Left lung (tissue), 4 donors: ENCODE measurements at regions not wholly inside any gene's neighbourhood (a gene's known extent, or its start where the extent isn't known, plus 50 kb on each side); places are given as distances from the start of the nearest gene placed in this dataset.
A peak's percentile ranks its signal among the peaks of the same experiment; 100 is the strongest.

ENCODE experiments used
- ATAC-seq: fragments of 200-7000 bp; cut with Tn5 transposase; one replicate; pipeline ENCODE4 v1.9.1; 2020; ENCODE audit warnings: moderate library complexity
- DNase-seq, 4 donors: peaks; one replicate each; pipeline ENCODE4 v3.0.0-alpha.2; 2013 to 2020
- H3K27ac ChIP-seq, 2 donors: fragments of 200-600 bp; sonication (generic) in 1 of 2; one replicate each; pipeline versions ENCODE4 v1.5.0 to v1.8.0; 2020 to 2021
- H3K27me3 ChIP-seq, 2 donors: fragments of 200-600 bp; sonication (generic) in 1 of 2; one replicate each; pipeline versions ENCODE4 v1.5.0 to v1.8.0; 2020 to 2021
- H3K36me3 ChIP-seq, 2 donors: fragments of 200-600 bp; sonication (generic) in 1 of 2; one replicate each; pipeline versions ENCODE4 v1.5.0 to v1.8.0; 2020 to 2021
- H3K4me1 ChIP-seq, 2 donors: fragments of 200-600 bp; one replicate each; pipeline ENCODE4 v1.8.0; 2021
- H3K4me3 ChIP-seq, 2 donors: fragments of 200-600 bp; sonication (generic) in 1 of 2; one replicate each; pipeline versions ENCODE4 v1.5.0 to v1.8.0; 2020 to 2021; ENCODE audit warnings: mild to moderate bottlenecking in 1 of 2
- H3K9me3 ChIP-seq, 2 donors: fragments of 200-600 bp; sonication (generic) in 1 of 2; one replicate each; pipeline versions ENCODE4 v1.5.0 to v1.8.0; 2020 to 2021
- CTCF ChIP-seq, 2 donors: fragments of 200-600 bp; sonication (generic) in 1 of 2; IDR thresholded peaks; one replicate each; pipeline versions ENCODE4 v1.5.0 to v1.8.0; 2021; ENCODE audit warnings: antibody characterized with exemption in 2 of 2
- intact Hi-C, 2 donors: fragments of 100-400 bp; cut with DNase I; formaldehyde crosslinking; loops; one replicate each; pipeline versions ENCODE4 v1.11.2 to v1.14.2; 2022
- donor health status: DM: no; HTN: yes; CAD: no.
- donor health status: DM: no; HTN: no; CAD: no.

- H3K4me3 ChIP-seq, result no peak overlapping the region
- H3K27me3 ChIP-seq, result no peaks in the 10 kb centered on the region
- DNase-seq (no peak), ATAC-seq (peak; percentile 24)
- H3K27ac ChIP-seq, result no peak overlapping the region
- no peaks in the 10 kb centered on the region for H3K4me1 ChIP-seq
- intact Hi-C loops, result no loop called here
- no peak for TF ChIP-seq CTCF (IDR thresholded peaks at IDR 0.05)
- H3K9me3 ChIP-seq, result peaks cover 0 to 5% of the 10 kb centered on the region in 2 donors
- H3K36me3 ChIP-seq, result no peaks in the 10 kb centered on the region
These were observed 193.3 kb upstream of the CCND2 start for GRCh38 chr12:4080213-4080612.

- peaks cover 0 to 5% of the 10 kb centered on the region in 2 donors for H3K9me3 ChIP-seq
- no peak for ATAC-seq
- intact Hi-C loops, result no loop called here
These were observed 199.4 kb upstream of the CCND2 start for GRCh38 chr12:4074129-4074528.

GRCh38 chr12:4069670-4070010, 196.4 kb upstream of the PARP11 start:
- intact Hi-C loops, result no loop called here
- Histone ChIP-seq H3K27ac (no peak overlapping the region), H3K36me3 (no peaks in the 10 kb centered on the region), H3K4me1 (no peaks in the 10 kb centered on the region), H3K4me3 (no peak overlapping the region), H3K9me3 (no peaks in the 10 kb centered on the region), H3K27me3 (no peaks in the 10 kb centered on the region)
- DNase-seq, result no peak
- ATAC-seq, result no peak
- no peak for TF ChIP-seq CTCF (IDR thresholded peaks at IDR 0.05)

More at GRCh38 chr12:4074129-4074528, 199.4 kb upstream of the CCND2 start:
- TF ChIP-seq CTCF (IDR thresholded peaks at IDR 0.05), result no peak
- Histone ChIP-seq H3K36me3 (no peaks in the 10 kb centered on the region), H3K4me1 (no peaks in the 10 kb centered on the region), H3K4me3 (no peak overlapping the region), H3K27ac (no peak overlapping the region), H3K27me3 (no peaks in the 10 kb centered on the region)
- DNase-seq, result no peak

GRCh38 chr12:4068981-4069669, 195.9 kb upstream of the PARP11 start:
- Histone ChIP-seq H3K4me1 (no peaks in the 10 kb centered on the region), H3K27ac (no peak overlapping the region), H3K9me3 (no peaks in the 10 kb centered on the region), H3K27me3 (no peaks in the 10 kb centered on the region), H3K36me3 (no peaks in the 10 kb centered on the region), H3K4me3 (no peak overlapping the region)
- ATAC-seq (peak; percentile 64), DNase-seq (no peak)
- intact Hi-C loops, result no loop called here
- TF ChIP-seq CTCF (IDR thresholded peaks at IDR 0.05), result no peak

- TF ChIP-seq CTCF (IDR thresholded peaks at IDR 0.05), result no peak
- H3K4me1 ChIP-seq, result no peaks in the 10 kb centered on the region
- H3K27me3 ChIP-seq, result no peaks in the 10 kb centered on the region
- H3K36me3 ChIP-seq, result no peaks in the 10 kb centered on the region
- DNase-seq (no peak), ATAC-seq (no peak)
- H3K4me3 ChIP-seq, result no peak overlapping the region
- no peaks in the 10 kb centered on the region for H3K9me3 ChIP-seq
- intact Hi-C loops, result no loop called here
- no peak overlapping the region for H3K27ac ChIP-seq
These were observed 190.8 kb upstream of the PARP11 start for GRCh38 chr12:4064008-4064407.
